Pancreas (tissue), 10 donors: ENCODE measurements at regions not wholly inside any gene's neighbourhood (a gene's known extent, or its start where the extent isn't known, plus 50 kb on each side); places are given as distances from the start of the nearest gene placed in this dataset.
A peak's percentile ranks its signal among the peaks of the same experiment; 100 is the strongest.

Experiments
- ATAC-seq, 4 donors: fragments of 200-7000 bp; cut with Tn5 transposase; one replicate each; pipeline versions ENCODE4 v1.8.0 to v1.9.1; 2020; ENCODE audit warnings: mild to moderate bottlenecking in 4 of 4, moderate library complexity in 4 of 4
- DNase-seq, 6 donors: peaks; one replicate each; pipeline ENCODE4 v3.0.0-alpha.2; 2020
- FAIRE-seq: peaks from 2 replicates; lab custom pipeline; 2012; peaks lifted over from hg19 to GRCh38; lab: Jason Lieb, UNC
- H3K27ac ChIP-seq, 4 donors: fragments of 200-600 bp; sonication (generic); 1 replicate in 3 of 4; 2 replicates in 1 of 4; pipeline versions ENCODE4 v1.5.0 to v1.8.0; 2020
- H3K27me3 ChIP-seq, 4 donors: fragments of 200-600 bp; one replicate each; pipeline ENCODE4 v1.8.0; 2021
- H3K36me3 ChIP-seq, 3 donors: fragments of 200-600 bp; sonication (generic) in 1 of 3; one replicate each; pipeline versions ENCODE4 v1.5.0 to v1.8.0; 2020 to 2021
- H3K4me1 ChIP-seq, 3 donors: fragments of 200-600 bp; one replicate each; pipeline ENCODE4 v1.8.0; 2021
- H3K4me3 ChIP-seq, 4 donors: fragments of 200-600 bp; sonication (generic) in 2 of 4; one replicate each; pipeline versions ENCODE4 v1.5.0 to v1.8.0; 2020 to 2021
- H3K9me3 ChIP-seq, 4 donors: fragments of 200-600 bp; one replicate each; pipeline ENCODE4 v1.8.0; 2021
- CTCF ChIP-seq, 4 donors: fragments of 200-600 bp; sonication (generic) in 3 of 4; IDR thresholded peaks; one replicate each; pipeline versions ENCODE4 v1.5.0 to v1.8.0; 2021; ENCODE audit warnings: antibody characterized with exemption in 4 of 4
- WGBS, 2 donors: extraction: QIAGEN DNeasy Blood & Tissue Kit; methylation state at CpG; one replicate each; pipeline ENCODE4 v1.1.7; 2013; 5-methylcytosine and 5-hydroxymethylcytosine counted together
- intact Hi-C, 3 donors: fragments of 100-400 bp; cut with DNase I; formaldehyde crosslinking; loops; one replicate each; pipeline versions ENCODE4 v1.11.1 to v1.14.2; 2022
- donor health status: healthy with polysubstance abuse.
- donor health status: DM: no; HTN: no; CAD: no; lungs with moderate emphysema.
- donor health status: DM: no; HTN: no; CAD: no.
- donor health status: control.
- donor health status: control.
- donor health status: Bipolar disorder and iron deficiency.
- donor health status: DM: yes; HTN: yes; CAD: no.
- donor health status: DM: no; HTN: no; CAD: no.
- donor health status: DM: no; HTN: no; CAD: no.
- donor health status: DM: yes; HTN: yes; CAD: no.

DNA sequence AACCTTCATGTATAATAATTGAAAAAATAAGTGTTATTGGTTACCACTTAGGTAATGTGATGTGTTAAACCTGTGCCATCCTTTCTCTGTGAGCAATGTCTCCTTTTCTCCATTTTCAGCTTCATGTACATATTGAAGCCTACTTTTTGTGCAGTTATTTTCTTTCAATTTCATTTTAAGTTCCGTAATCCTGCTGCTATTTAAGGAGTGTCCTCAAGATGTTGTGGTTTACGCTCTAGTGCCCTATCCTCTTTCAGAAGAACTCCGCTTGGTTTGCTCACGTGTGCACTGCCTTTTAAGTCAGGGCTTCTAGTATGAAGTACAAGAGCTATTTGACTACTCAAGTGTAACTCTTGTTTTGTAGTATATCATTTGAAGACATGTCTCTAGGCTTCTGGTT, 2253.2 kb upstream of the TENM3 start:
- no peak for FAIRE-seq
- WGBS, 2 donors: 65 to 80% methylated on average over 4 of the region's 4 CpGs
- no peak overlapping the region for H3K4me3 ChIP-seq
- H3K4me1 ChIP-seq: no peaks in the 10 kb centered on the region
- H3K27me3 ChIP-seq: no peaks in the 10 kb centered on the region
- TF ChIP-seq CTCF (IDR thresholded peaks at IDR 0.05): no peak
- no peaks in the 10 kb centered on the region for H3K36me3 ChIP-seq
- H3K9me3 ChIP-seq: no peaks in the 10 kb centered on the region
- DNase-seq: no peak
- ATAC-seq: no peak
- no peak overlapping the region for H3K27ac ChIP-seq
- intact Hi-C loops: no loop called here

DNA sequence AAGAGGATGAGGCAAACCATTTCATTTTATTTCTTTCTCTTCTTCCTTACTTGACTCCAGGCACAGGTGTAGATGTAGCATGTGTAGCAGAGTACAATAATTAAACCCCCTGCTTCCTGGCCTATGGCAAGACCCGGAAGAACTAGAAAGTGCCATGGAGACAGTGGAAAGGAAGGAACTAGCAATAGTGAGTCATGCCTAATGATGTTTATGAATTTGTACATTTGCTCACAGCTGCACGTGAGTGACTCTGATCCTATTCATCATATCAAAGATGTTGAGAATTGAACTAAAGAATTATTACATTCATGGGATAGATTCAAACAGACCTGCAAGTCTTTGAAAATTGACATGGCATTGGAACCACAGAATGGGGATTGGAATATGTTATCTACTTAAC, 2233.9 kb upstream of the TENM3 start:
- no peak for TF ChIP-seq CTCF (IDR thresholded peaks at IDR 0.05)
- Histone ChIP-seq H3K36me3 (no peaks in the 10 kb centered on the region), H3K27ac (no peak overlapping the region), H3K9me3 (no peaks in the 10 kb centered on the region), H3K4me1 (no peaks in the 10 kb centered on the region), H3K4me3 (no peak overlapping the region), H3K27me3 (no peaks in the 10 kb centered on the region)
- intact Hi-C loops: no loop called here
- ATAC-seq (no peak), DNase-seq (no peak), FAIRE-seq (no peak)
- WGBS, 2 donors: 64 to 72% methylated on average over 2 of the region's 2 CpGs

DNA sequence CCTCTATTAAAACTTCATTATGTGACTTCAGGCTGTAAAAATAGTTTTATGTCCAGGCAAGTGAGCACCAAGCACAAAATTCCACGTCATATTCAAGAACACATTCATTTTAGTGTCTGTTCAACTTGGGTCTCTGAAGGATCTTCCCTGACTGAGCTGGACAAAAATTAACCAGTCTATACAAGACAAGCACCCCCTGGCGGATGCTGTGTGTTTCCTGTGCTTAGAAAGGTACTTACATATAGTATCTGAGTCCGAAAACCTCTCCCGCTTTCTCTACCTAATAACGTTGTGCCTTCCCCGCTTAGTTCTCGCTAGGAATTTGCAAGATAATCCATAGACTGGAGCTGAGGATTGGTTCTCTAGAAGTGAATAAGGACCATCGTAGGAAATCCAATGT, 2214.5 kb upstream of the TENM3 start:
- Histone ChIP-seq H3K4me1 (no peaks in the 10 kb centered on the region), H3K27me3 (no peaks in the 10 kb centered on the region), H3K27ac (no peak overlapping the region), H3K9me3 (no peaks in the 10 kb centered on the region), H3K36me3 (no peaks in the 10 kb centered on the region), H3K4me3 (no peak overlapping the region)
- intact Hi-C loops: no loop called here
- no peak for FAIRE-seq
- WGBS, 2 donors: 50 to 56% methylated on average over 8 of the region's 8 CpGs
- peak in 3 of 4 donors; percentile 47 to 54 (median 51) for ATAC-seq
- peak in 1 of 4 donors; percentile 11 for TF ChIP-seq CTCF (IDR thresholded peaks at IDR 0.05)
- DNase-seq: peak in 4 of 6 donors; percentile 7 to 52 (median 16)

GRCh38 chr4:180031330-180031729, 2211.9 kb upstream of the TENM3 start:
- ATAC-seq: no peak
- no peak for TF ChIP-seq CTCF (IDR thresholded peaks at IDR 0.05)
- Histone ChIP-seq H3K27ac (no peak overlapping the region), H3K36me3 (no peaks in the 10 kb centered on the region), H3K4me3 (no peak overlapping the region), H3K9me3 (no peaks in the 10 kb centered on the region), H3K4me1 (no peaks in the 10 kb centered on the region), H3K27me3 (no peaks in the 10 kb centered on the region)
- no peak for FAIRE-seq
- 61 to 78% methylated on average over 1 of the region's 1 CpG for WGBS, 2 donors
- no peak for DNase-seq
- intact Hi-C loops: no loop called here

DNA sequence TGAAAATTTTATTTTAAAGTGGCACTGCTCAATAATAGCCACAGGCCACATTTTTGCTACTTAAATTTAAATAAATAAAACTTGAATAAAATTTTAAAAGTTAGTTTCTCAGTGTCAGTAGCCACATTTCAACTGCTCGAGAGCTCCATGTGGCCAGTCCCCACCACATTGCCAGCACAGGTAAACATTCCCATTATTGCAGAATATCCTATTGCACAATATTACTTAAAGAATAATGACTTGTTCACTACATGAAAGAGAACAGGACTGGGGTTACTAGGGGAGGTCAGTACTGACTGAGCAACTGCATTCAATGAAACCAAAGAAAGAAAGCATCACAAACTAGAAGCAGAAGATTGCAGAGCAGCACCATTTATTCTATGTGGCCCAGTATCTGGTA, 2201.6 kb upstream of the TENM3 start:
- no peak overlapping the region for H3K4me3 ChIP-seq
- TF ChIP-seq CTCF (IDR thresholded peaks at IDR 0.05): no peak
- H3K36me3 ChIP-seq: no peaks in the 10 kb centered on the region
- FAIRE-seq: no peak
- no peaks in the 10 kb centered on the region for H3K9me3 ChIP-seq
- DNase-seq: no peak
- intact Hi-C loops: no loop called here
- no peak overlapping the region for H3K27ac ChIP-seq
- no peak for ATAC-seq
- H3K4me1 ChIP-seq: no peaks in the 10 kb centered on the region
- WGBS, 2 donors: 63 to 70% methylated on average over 1 of the region's 1 CpG
- H3K27me3 ChIP-seq: no peaks in the 10 kb centered on the region
